ENCODE measurements at regions not wholly inside any gene's neighbourhood (a gene's known extent, or its start where the extent isn't known, plus 50 kb on each side); places are given as distances from the start of the nearest gene placed in this dataset.

GRCh38 chr11:119795690-119796089 lies 66.7 kb upstream of the NECTIN1 start:
- no peak for DNase-seq (ENCODE audit: low spot score, unreplicated experiment)
- Mint-ChIP-seq H3K27me3 (peaks cover 38% of the 10 kb centered on the region), H3K36me3 (ENCODE audit: insufficient read depth) (no peaks in the 10 kb centered on the region), H3K4me1 (ENCODE audit: low read depth) (peaks cover 10% of the 10 kb centered on the region), H3K9me3 (ENCODE audit: low read depth) (no peaks in the 10 kb centered on the region), H3K4me3 (ENCODE audit: low read depth) (no peak overlapping the region), H3K27ac (no peak overlapping the region)
- TF ChIP-seq CTCF (IDR thresholded peaks at IDR 0.05; ENCODE audit: unreplicated experiment), result no peak

GRCh38 chr11:119795231-119795630 lies 66.2 kb upstream of the NECTIN1 start:
- TF ChIP-seq CTCF (IDR thresholded peaks at IDR 0.05; ENCODE audit: unreplicated experiment), result no peak
- Mint-ChIP-seq H3K27ac (no peak overlapping the region), H3K36me3 (ENCODE audit: insufficient read depth) (no peaks in the 10 kb centered on the region), H3K4me3 (ENCODE audit: low read depth) (no peak overlapping the region), H3K4me1 (ENCODE audit: low read depth) (peaks cover 10% of the 10 kb centered on the region), H3K9me3 (ENCODE audit: low read depth) (no peaks in the 10 kb centered on the region), H3K27me3 (peaks cover 43% of the 10 kb centered on the region)
- DNase-seq (ENCODE audit: low spot score, unreplicated experiment), result no peak

GRCh38 chr11:119794756-119795155 lies 65.8 kb upstream of the NECTIN1 start:
- Mint-ChIP-seq H3K27me3 (peaks cover 40% of the 10 kb centered on the region), H3K27ac (no peak overlapping the region), H3K36me3 (ENCODE audit: insufficient read depth) (no peaks in the 10 kb centered on the region), H3K4me1 (ENCODE audit: low read depth) (peaks cover 10% of the 10 kb centered on the region), H3K9me3 (ENCODE audit: low read depth) (no peaks in the 10 kb centered on the region), H3K4me3 (ENCODE audit: low read depth) (no peak overlapping the region)
- DNase-seq (ENCODE audit: low spot score, unreplicated experiment), result no peak
- no peak for TF ChIP-seq CTCF (IDR thresholded peaks at IDR 0.05; ENCODE audit: unreplicated experiment)

GRCh38 chr11:119794141-119794665 lies 65.2 kb upstream of the NECTIN1 start:
- peaks cover 10% of the 10 kb centered on the region for H3K4me1 Mint-ChIP-seq (ENCODE audit: low read depth)
- peaks cover 39% of the 10 kb centered on the region for H3K27me3 Mint-ChIP-seq
- no peak for DNase-seq (ENCODE audit: low spot score, unreplicated experiment)
- no peak for TF ChIP-seq CTCF (IDR thresholded peaks at IDR 0.05; ENCODE audit: unreplicated experiment)
- no peaks in the 10 kb centered on the region for H3K36me3 Mint-ChIP-seq (ENCODE audit: insufficient read depth)
- no peak overlapping the region for H3K27ac Mint-ChIP-seq
- no peak overlapping the region for H3K4me3 Mint-ChIP-seq (ENCODE audit: low read depth)
- no peaks in the 10 kb centered on the region for H3K9me3 Mint-ChIP-seq (ENCODE audit: low read depth)

GRCh38 chr11:119793335-119793984 lies 64.5 kb upstream of the NECTIN1 start:
- Mint-ChIP-seq H3K27ac (no peak overlapping the region), H3K4me1 (ENCODE audit: low read depth) (peaks cover 10% of the 10 kb centered on the region)
- DNase-seq (ENCODE audit: low spot score, unreplicated experiment), result no peak

More at GRCh38 chr11:119793335-119793984, 64.5 kb upstream of the NECTIN1 start:
- Mint-ChIP-seq H3K4me3 (ENCODE audit: low read depth) (no peak overlapping the region), H3K27me3 (peaks cover 40% of the 10 kb centered on the region), H3K36me3 (ENCODE audit: insufficient read depth) (no peaks in the 10 kb centered on the region), H3K9me3 (ENCODE audit: low read depth) (no peaks in the 10 kb centered on the region)
- TF ChIP-seq CTCF (IDR thresholded peaks at IDR 0.05; ENCODE audit: unreplicated experiment), result no peak
